ENCODE measurements at regions not wholly inside any gene's neighbourhood (a gene's known extent, or its start where the extent isn't known, plus 50 kb on each side); places are given as distances from the start of the nearest gene placed in this dataset.

GRCh38 chr6:125486881-125487280 is 185.1 kb upstream of the HDDC2 start:
- ATAC-seq (ENCODE audit: low read depth), result no peak
- CTCF ChIA-PET, result no interaction called here

More at GRCh38 chr6:125486881-125487280, 185.1 kb upstream of the HDDC2 start:
- no peak overlapping the region for H2BK120ac ChIP-seq (ENCODE audit: low read depth, low read length)
- in situ Hi-C loops (cut with MboI; ENCODE audit: low sequenced_read_pairs), result no loop called here
- no peak for TF ChIP-seq BHLHE40 (IDR thresholded peaks at IDR 0.05; ENCODE audit: low read depth, low read length)
- TF ChIP-seq CHD1 (IDR thresholded peaks at IDR 0.05; ENCODE audit: low read depth, low read length), result no peak
- TF ChIP-seq MXI1 (IDR thresholded peaks at IDR 0.05; ENCODE audit: borderline replicate concordance, low read depth, low read length), result no peak
- no peak for TF ChIP-seq RFX5 (IDR thresholded peaks at IDR 0.05; ENCODE audit: low read depth, low read length)
- no peak for TF ChIP-seq RAD21 (IDR thresholded peaks at IDR 0.05; ENCODE audit: low read length)
- TF ChIP-seq CTCF (conservative IDR thresholded peaks at IDR 0.05; ENCODE audit: low read depth, low read length), result no peak
- no peaks in the 10 kb centered on the region for H4K20me1 ChIP-seq (ENCODE audit: insufficient read depth, low read length)
- H3K79me1 ChIP-seq (ENCODE audit: low read depth in 1 of 2, low read length in 2 of 2), result no peaks in the 10 kb centered on the region
- H3K4me2 ChIP-seq (ENCODE audit: low read depth, low read length), result no peak overlapping the region
- no peak overlapping the region for H2AK9ac ChIP-seq (replicated peaks; ENCODE audit: low read depth, low read length, poor library complexity)
- no peaks in the 10 kb centered on the region for H3K9me3 ChIP-seq (ENCODE audit: control insufficient read depth, insufficient read depth, low read length)
- no peaks in the 10 kb centered on the region for H3K9me1 ChIP-seq (ENCODE audit: insufficient read depth, low read length)
- H3K27ac ChIP-seq (ENCODE audit: insufficient read depth, low read length), result no peak overlapping the region
- no peak overlapping the region for H2BK15ac ChIP-seq (ENCODE audit: low read depth, low read length)
- H2BK20ac ChIP-seq (ENCODE audit: low read depth, low read length), result no peak overlapping the region
- H2AK5ac ChIP-seq (ENCODE audit: low read depth, low read length), result no peak overlapping the region
- no peak for DNase-seq
- no peak overlapping the region for H3K9ac ChIP-seq (ENCODE audit: low read depth, low read length)
- no peak overlapping the region for H3K18ac ChIP-seq (ENCODE audit: low read depth, low read length)
- WGBS, 2 experiments (ENCODE audit: extremely low coverage in 2 of 2, insufficient read length in 1 of 2), result no CpG with 5 or more reads among the region's 2 CpGs
- no peak overlapping the region for H3K4ac ChIP-seq (ENCODE audit: low read depth, low read length)
- dilution Hi-C loops (cut with HindIII; ENCODE audit: low sequenced_read_pairs, unreplicated experiment), result no loop called here
- POLR2A ChIA-PET (ENCODE audit: unreplicated experiment), result no interaction called here
- no peak overlapping the region for H4K91ac ChIP-seq (ENCODE audit: insufficient read depth, low read depth, low read length)
- intact Hi-C loops (cut with micrococcal nuclease), result no loop called here
- no peaks in the 10 kb centered on the region for H3K36me3 ChIP-seq (ENCODE audit: control insufficient read depth, insufficient read depth, low read length)
- H3K27me3 ChIP-seq (ENCODE audit: control insufficient read depth, insufficient read depth, low read length), result no peaks in the 10 kb centered on the region; the same call in 1 of the 2 replicates
- H3K56ac ChIP-seq (ENCODE audit: extremely low read depth, insufficient read depth, low read length), result no peak overlapping the region
- no peak overlapping the region for H3K14ac ChIP-seq (replicated peaks; ENCODE audit: low read depth, low read length)
- H4K5ac ChIP-seq (ENCODE audit: low read depth, low read length), result no peak overlapping the region
- no peak overlapping the region for H3K23ac ChIP-seq (ENCODE audit: low read depth, low read length)
- no TSS peak for BruUV-seq (replicated peaks)
- no peaks in the 10 kb centered on the region for H3K4me1 ChIP-seq (ENCODE audit: control insufficient read depth, insufficient read depth, low read length)
- H3K4me3 ChIP-seq (ENCODE audit: insufficient read depth, low read depth, low read length), result no peak overlapping the region
- no peak overlapping the region for H4K8ac ChIP-seq (ENCODE audit: low read depth in 2 of 2, low read length in 2 of 2)
- no peak overlapping the region for H2AFZ ChIP-seq (replicated peaks; ENCODE audit: low read length, poor library complexity)
- no peak overlapping the region for H2BK5ac ChIP-seq (ENCODE audit: low read depth, low read length, poor library complexity, severe bottlenecking)
